GM23338 (cell line): ENCODE measurements at regions not wholly inside any gene's neighbourhood (a gene's known extent, or its start where the extent isn't known, plus 50 kb on each side); places are given as distances from the start of the nearest gene placed in this dataset.

ENCODE experiments used
- CREB1 ChIP-seq: fragments of 250-450 bp; sonication (Bioruptor Pico); IDR thresholded peaks from 2 replicates; pipeline ENCODE4 v1.5.0; 2020; ENCODE audit warnings: low read depth, mild to moderate bottlenecking, moderate library complexity
- CTCF ChIP-seq, 2 experiments: fragments of 200-600 bp in 1 of 2; sonication (generic) in 1 of 2; conservative IDR thresholded peaks; 2 replicates each; pipeline versions ENCODE4 v1.5.1 to v1.6.1; 2016 to 2017; ENCODE audit warnings: antibody characterized with exemption in 2 of 2, low read depth in 2 of 2, mild to moderate bottlenecking in 2 of 2, moderate library complexity in 1 of 2
- EZH2 ChIP-seq: fragments of 200-600 bp; sonication (generic); IDR thresholded peaks from one replicate; pipeline ENCODE4 v1.8.0; 2017; ENCODE audit warnings: antibody characterized with exemption, mild to moderate bottlenecking, low read depth; ENCODE audit not compliant: unreplicated experiment
- EZH2phosphoT487 ChIP-seq: fragments of 200-600 bp; sonication (generic); IDR thresholded peaks from one replicate; pipeline ENCODE4 v1.8.1; 2018; ENCODE audit warnings: antibody characterized with exemption; ENCODE audit not compliant: unreplicated experiment
- JUNB ChIP-seq: IDR thresholded peaks from one replicate; pipeline ENCODE4 v1.6.1; 2016; ENCODE audit warnings: antibody characterized with exemption; ENCODE audit not compliant: unreplicated experiment
- NANOG ChIP-seq: IDR thresholded peaks from 2 replicates; pipeline ENCODE4 v1.6.1; 2016; ENCODE audit warnings: antibody characterized with exemption, borderline replicate concordance
- POLR2AphosphoS5 ChIP-seq: IDR thresholded peaks from 2 replicates; pipeline ENCODE4 v1.6.1; 2016; ENCODE audit warnings: antibody characterized with exemption, low read depth
- STAT1 ChIP-seq: IDR thresholded peaks from one replicate; pipeline ENCODE4 v1.6.1; 2016; ENCODE audit warnings: antibody characterized with exemption; ENCODE audit not compliant: unreplicated experiment
- ZNF114 ChIP-seq: fragments of 250-450 bp; sonication (Bioruptor Pico); IDR thresholded peaks from 2 replicates; pipeline ENCODE4 v1.5.0; 2020; ENCODE audit warnings: mild to moderate bottlenecking, moderate library complexity
- ZNF331 ChIP-seq: fragments of 250-450 bp; sonication (Bioruptor Pico); IDR thresholded peaks from 2 replicates; pipeline ENCODE4 v1.5.0; 2020; ENCODE audit warnings: low read depth, mild to moderate bottlenecking, moderate library complexity
- ZNF462 ChIP-seq: fragments of 250-450 bp; sonication (Bioruptor Pico); IDR thresholded peaks from 2 replicates; pipeline ENCODE4 v1.5.0; 2020; ENCODE audit warnings: mild to moderate bottlenecking, moderate library complexity
- TF ChIP-seq, protein P1 (sequence below): IDR thresholded peaks from 2 replicates; pipeline ENCODE4 v1.6.1; 2016; ENCODE audit warnings: antibody characterized with exemption
- TF ChIP-seq, protein P2 (sequence below): IDR thresholded peaks from one replicate; pipeline ENCODE4 v1.6.1; 2018; ENCODE audit warnings: antibody characterized with exemption; ENCODE audit not compliant: unreplicated experiment

DNA sequence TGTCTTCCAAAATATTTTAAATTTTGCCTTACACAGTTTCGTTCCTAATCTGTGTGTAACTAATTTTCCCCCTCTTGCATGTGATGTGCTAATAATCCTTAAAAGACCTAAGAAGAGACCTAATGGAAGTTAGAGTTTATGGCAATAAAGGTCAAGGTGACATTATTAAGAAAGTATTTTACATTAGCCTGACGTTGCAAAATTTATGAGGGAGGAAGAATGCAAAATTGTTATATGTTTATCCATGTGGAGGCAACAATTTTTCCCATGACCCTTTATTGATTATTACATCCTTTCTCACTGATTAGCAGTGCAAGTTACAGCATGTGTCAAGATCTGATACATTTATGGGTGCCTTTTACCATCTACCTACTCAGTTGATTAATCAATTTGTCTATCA, 373.8 kb upstream of the ROBO1 start:
- TF ChIP-seq POLR2AphosphoS5 = no peak
- no peak for TF ChIP-seq CTCF (conservative IDR thresholded peaks at IDR 0.05; ENCODE audit: low read depth in 2 of 2)
- no peak for TF ChIP-seq EZH2
- no peak for TF ChIP-seq EZH2phosphoT487
- no peak for TF ChIP-seq CREB1 (CRISPR knock-in tag)
- TF ChIP-seq, protein P1, sequence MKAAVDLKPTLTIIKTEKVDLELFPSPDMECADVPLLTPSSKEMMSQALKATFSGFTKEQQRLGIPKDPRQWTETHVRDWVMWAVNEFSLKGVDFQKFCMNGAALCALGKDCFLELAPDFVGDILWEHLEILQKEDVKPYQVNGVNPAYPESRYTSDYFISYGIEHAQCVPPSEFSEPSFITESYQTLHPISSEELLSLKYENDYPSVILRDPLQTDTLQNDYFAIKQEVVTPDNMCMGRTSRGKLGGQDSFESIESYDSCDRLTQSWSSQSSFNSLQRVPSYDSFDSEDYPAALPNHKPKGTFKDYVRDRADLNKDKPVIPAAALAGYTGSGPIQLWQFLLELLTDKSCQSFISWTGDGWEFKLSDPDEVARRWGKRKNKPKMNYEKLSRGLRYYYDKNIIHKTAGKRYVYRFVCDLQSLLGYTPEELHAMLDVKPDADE = no peak
- no peak for TF ChIP-seq STAT1
- TF ChIP-seq, protein P2, sequence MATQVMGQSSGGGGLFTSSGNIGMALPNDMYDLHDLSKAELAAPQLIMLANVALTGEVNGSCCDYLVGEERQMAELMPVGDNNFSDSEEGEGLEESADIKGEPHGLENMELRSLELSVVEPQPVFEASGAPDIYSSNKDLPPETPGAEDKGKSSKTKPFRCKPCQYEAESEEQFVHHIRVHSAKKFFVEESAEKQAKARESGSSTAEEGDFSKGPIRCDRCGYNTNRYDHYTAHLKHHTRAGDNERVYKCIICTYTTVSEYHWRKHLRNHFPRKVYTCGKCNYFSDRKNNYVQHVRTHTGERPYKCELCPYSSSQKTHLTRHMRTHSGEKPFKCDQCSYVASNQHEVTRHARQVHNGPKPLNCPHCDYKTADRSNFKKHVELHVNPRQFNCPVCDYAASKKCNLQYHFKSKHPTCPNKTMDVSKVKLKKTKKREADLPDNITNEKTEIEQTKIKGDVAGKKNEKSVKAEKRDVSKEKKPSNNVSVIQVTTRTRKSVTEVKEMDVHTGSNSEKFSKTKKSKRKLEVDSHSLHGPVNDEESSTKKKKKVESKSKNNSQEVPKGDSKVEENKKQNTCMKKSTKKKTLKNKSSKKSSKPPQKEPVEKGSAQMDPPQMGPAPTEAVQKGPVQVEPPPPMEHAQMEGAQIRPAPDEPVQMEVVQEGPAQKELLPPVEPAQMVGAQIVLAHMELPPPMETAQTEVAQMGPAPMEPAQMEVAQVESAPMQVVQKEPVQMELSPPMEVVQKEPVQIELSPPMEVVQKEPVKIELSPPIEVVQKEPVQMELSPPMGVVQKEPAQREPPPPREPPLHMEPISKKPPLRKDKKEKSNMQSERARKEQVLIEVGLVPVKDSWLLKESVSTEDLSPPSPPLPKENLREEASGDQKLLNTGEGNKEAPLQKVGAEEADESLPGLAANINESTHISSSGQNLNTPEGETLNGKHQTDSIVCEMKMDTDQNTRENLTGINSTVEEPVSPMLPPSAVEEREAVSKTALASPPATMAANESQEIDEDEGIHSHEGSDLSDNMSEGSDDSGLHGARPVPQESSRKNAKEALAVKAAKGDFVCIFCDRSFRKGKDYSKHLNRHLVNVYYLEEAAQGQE = no peak
- TF ChIP-seq JUNB = no peak
- TF ChIP-seq ZNF114 (CRISPR knock-in tag) = no peak
- no peak for TF ChIP-seq ZNF462 (CRISPR knock-in tag)
- TF ChIP-seq NANOG = no peak
- TF ChIP-seq ZNF331 (CRISPR knock-in tag) = no peak
